Peyer's patch (tissue), 4 donors: ENCODE measurements at regions not wholly inside any gene's neighbourhood (a gene's known extent, or its start where the extent isn't known, plus 50 kb on each side); places are given as distances from the start of the nearest gene placed in this dataset.

Source experiments
- POLR2A ChIP-seq, 2 donors: fragments of 450-650 bp; IDR thresholded peaks; one replicate each; pipeline ENCODE4 v1.5.1; 2017; ENCODE audit warnings: antibody characterized with exemption in 2 of 2, mild to moderate bottlenecking in 2 of 2, moderate library complexity in 2 of 2
- TF ChIP-seq, protein P1 (sequence below), 6 experiments: fragments of 450-650 bp in 4 of 6; fragments of 200-600 bp in 2 of 6; sonication (generic) in 1 of 6; IDR thresholded peaks; one replicate each; pipeline ENCODE4 v1.5.1; 2017 to 2019; ENCODE audit warnings: antibody characterized with exemption in 6 of 6, mild to moderate bottlenecking in 3 of 6, moderate library complexity in 1 of 6

DNA sequence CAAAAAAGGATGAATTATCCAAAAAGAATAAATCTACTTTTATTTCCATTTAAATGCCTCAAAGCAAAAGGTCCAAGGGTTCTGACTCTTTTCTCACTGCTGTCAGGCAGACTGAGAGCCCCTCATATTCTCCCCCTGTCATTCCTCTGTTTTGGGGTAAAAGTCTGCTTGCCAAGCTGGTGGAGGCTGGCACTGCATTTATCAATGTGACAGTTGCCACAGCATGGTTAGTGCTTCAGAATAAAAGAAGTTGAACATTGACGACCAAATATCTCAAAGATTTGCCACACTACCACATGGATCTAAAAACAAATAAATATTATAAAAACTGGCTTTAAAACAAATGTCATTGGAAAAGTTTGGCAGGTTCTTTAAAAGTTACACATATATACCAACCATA, 89.2 kb upstream of the SNRK start:
- TF ChIP-seq, protein P1, sequence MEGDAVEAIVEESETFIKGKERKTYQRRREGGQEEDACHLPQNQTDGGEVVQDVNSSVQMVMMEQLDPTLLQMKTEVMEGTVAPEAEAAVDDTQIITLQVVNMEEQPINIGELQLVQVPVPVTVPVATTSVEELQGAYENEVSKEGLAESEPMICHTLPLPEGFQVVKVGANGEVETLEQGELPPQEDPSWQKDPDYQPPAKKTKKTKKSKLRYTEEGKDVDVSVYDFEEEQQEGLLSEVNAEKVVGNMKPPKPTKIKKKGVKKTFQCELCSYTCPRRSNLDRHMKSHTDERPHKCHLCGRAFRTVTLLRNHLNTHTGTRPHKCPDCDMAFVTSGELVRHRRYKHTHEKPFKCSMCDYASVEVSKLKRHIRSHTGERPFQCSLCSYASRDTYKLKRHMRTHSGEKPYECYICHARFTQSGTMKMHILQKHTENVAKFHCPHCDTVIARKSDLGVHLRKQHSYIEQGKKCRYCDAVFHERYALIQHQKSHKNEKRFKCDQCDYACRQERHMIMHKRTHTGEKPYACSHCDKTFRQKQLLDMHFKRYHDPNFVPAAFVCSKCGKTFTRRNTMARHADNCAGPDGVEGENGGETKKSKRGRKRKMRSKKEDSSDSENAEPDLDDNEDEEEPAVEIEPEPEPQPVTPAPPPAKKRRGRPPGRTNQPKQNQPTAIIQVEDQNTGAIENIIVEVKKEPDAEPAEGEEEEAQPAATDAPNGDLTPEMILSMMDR (IDR thresholded peaks at IDR 0.05), result no peak
- no peak for TF ChIP-seq POLR2A (IDR thresholded peaks at IDR 0.05)
